ENCODE measurements at regions not wholly inside any gene's neighbourhood (a gene's known extent, or its start where the extent isn't known, plus 50 kb on each side); places are given as distances from the start of the nearest gene placed in this dataset.

GRCh38 chr18:51346404-51346803 is 148.9 kb upstream of the MEX3C start:
- no peak for TF ChIP-seq POLR2A (IDR thresholded peaks at IDR 0.05; ENCODE audit: low read length)
- TF ChIP-seq GATA1 (IDR thresholded peaks at IDR 0.05; ENCODE audit: low read depth, low read length), result no peak
